ENCODE measurements at regions not wholly inside any gene's neighbourhood (a gene's known extent, or its start where the extent isn't known, plus 50 kb on each side); places are given as distances from the start of the nearest gene placed in this dataset.

- DNase-seq (ENCODE audit: low read depth, low spot score) = no peak
- Mint-ChIP-seq H3K4me1 (no peaks in the 10 kb centered on the region), H3K27me3 (ENCODE audit: low read depth) (peaks cover 54% of the 10 kb centered on the region), H3K9me3 (no peaks in the 10 kb centered on the region), H3K27ac (ENCODE audit: unreplicated experiment) (no peak overlapping the region), H3K4me3 (no peak overlapping the region), H3K36me3 (ENCODE audit: low read depth) (no peaks in the 10 kb centered on the region)
- TF ChIP-seq, protein P1, sequence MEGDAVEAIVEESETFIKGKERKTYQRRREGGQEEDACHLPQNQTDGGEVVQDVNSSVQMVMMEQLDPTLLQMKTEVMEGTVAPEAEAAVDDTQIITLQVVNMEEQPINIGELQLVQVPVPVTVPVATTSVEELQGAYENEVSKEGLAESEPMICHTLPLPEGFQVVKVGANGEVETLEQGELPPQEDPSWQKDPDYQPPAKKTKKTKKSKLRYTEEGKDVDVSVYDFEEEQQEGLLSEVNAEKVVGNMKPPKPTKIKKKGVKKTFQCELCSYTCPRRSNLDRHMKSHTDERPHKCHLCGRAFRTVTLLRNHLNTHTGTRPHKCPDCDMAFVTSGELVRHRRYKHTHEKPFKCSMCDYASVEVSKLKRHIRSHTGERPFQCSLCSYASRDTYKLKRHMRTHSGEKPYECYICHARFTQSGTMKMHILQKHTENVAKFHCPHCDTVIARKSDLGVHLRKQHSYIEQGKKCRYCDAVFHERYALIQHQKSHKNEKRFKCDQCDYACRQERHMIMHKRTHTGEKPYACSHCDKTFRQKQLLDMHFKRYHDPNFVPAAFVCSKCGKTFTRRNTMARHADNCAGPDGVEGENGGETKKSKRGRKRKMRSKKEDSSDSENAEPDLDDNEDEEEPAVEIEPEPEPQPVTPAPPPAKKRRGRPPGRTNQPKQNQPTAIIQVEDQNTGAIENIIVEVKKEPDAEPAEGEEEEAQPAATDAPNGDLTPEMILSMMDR (conservative IDR thresholded peaks at IDR 0.05) = no peak
Measured at GRCh38 chr9:117464941-117465616, 50.2 kb upstream of the ASTN2 start.

All from neural crest cell (in vitro differentiated cells).